ENCODE measurements at regions not wholly inside any gene's neighbourhood (a gene's known extent, or its start where the extent isn't known, plus 50 kb on each side); places are given as distances from the start of the nearest gene placed in this dataset.

- ATAC-seq (no peak), DNase-seq (ENCODE audit: low spot score) (no peak)
- TF ChIP-seq ATF1 (CRISPR knock-in tag; IDR thresholded peaks at IDR 0.05), result no peak
- TF ChIP-seq, protein P1, sequence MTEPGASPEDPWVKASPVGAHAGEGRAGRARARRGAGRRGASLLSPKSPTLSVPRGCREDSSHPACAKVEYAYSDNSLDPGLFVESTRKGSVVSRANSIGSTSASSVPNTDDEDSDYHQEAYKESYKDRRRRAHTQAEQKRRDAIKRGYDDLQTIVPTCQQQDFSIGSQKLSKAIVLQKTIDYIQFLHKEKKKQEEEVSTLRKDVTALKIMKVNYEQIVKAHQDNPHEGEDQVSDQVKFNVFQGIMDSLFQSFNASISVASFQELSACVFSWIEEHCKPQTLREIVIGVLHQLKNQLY (CRISPR knock-in tag; IDR thresholded peaks at IDR 0.05), result no peak
- TF ChIP-seq ELF4 (CRISPR knock-in tag; IDR thresholded peaks at IDR 0.05; ENCODE audit: low read depth), result no peak
- no peak for TF ChIP-seq CREB1 (CRISPR knock-in tag; IDR thresholded peaks at IDR 0.05)
- TF ChIP-seq SMAD3 (CRISPR knock-in tag; IDR thresholded peaks at IDR 0.05; ENCODE audit: borderline replicate concordance), result no peak
- TF ChIP-seq SP1 (CRISPR knock-in tag; conservative IDR thresholded peaks at IDR 0.05), result no peak
- no peak overlapping the region for H3K27ac Mint-ChIP-seq
- H3K4me3 Mint-ChIP-seq, result no peak overlapping the region
- ChIA-PET POLR2A (no interaction called here), CTCF (no interaction called here)
- H3K27me3 Mint-ChIP-seq (ENCODE audit: low read depth), result peaks cover 8% of the 10 kb centered on the region; the same call in 1 of the 2 replicates
- peaks cover 13% of the 10 kb centered on the region for H3K36me3 Mint-ChIP-seq
- peaks cover 25% of the 10 kb centered on the region for H3K9me3 Mint-ChIP-seq
- H3K4me1 Mint-ChIP-seq, result no peaks in the 10 kb centered on the region
These were observed 195.0 kb downstream of the MTERF1 start for GRCh38 chr7:91685544-91685943.

- no peak for DNase-seq (ENCODE audit: low spot score)
- TF ChIP-seq GTF2I (CRISPR knock-in tag; conservative IDR thresholded peaks at IDR 0.05) (no peak), CBFB (CRISPR knock-in tag; IDR thresholded peaks at IDR 0.05; ENCODE audit: low read depth) (no peak), STAT6 (CRISPR knock-in tag; conservative IDR thresholded peaks at IDR 0.05; ENCODE audit: low read depth) (no peak), ZNF263 (CRISPR knock-in tag; IDR thresholded peaks at IDR 0.05; ENCODE audit: low read depth) (no peak)
- Mint-ChIP-seq H3K9me3 (no peaks in the 10 kb centered on the region), H3K4me1 (peaks cover 23% of the 10 kb centered on the region), H3K27ac (no peak overlapping the region), H3K4me3 (no peak overlapping the region), H3K27me3 (ENCODE audit: low read depth) (0 out of 2 replicates have a peak, but pooled peaks cover 8% of the 10 kb centered on the region), H3K36me3 (no peaks in the 10 kb centered on the region)
- ChIA-PET CTCF (no interaction called here), POLR2A (no interaction called here)
- ATAC-seq, result no peak
These were observed 189.9 kb downstream of the MTERF1 start for GRCh38 chr7:91690541-91691070.

DNA sequence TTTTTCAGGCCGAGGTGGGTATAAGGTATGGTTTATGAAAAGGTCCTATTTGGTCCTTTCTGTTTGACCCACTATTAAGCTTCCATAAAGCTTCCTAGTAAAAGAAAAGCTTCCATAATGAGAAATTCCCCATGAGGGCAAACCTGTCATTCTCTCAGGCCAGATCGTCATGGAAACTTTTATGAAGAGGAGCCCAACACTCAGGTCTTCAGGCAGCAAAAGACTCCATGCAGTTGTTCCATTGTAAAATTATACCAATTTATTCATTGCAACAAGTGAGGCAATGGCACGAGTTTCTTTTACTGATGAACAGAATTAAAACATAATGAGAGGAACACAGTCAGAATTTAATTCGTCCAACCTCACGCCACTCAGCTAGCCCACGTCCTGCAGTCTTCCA, 188.6 kb downstream of the MTERF1 start:
- Mint-ChIP-seq H3K4me3 (no peak overlapping the region), H3K36me3 (no peaks in the 10 kb centered on the region), H3K4me1 (peaks cover 23% of the 10 kb centered on the region), H3K27me3 (ENCODE audit: low read depth) (0 out of 2 replicates have a peak, but pooled peaks cover 5% of the 10 kb centered on the region), H3K9me3 (no peaks in the 10 kb centered on the region), H3K27ac (no peak overlapping the region)
- CTCF ChIA-PET, result interaction anchor here (0.6 kb wide), 1 partner anchor 1498 kb away, joined by 4 read pairs; no protein-coding TSS in a partner anchor
- DNase-seq (ENCODE audit: low spot score) (no peak), ATAC-seq (no peak)
- POLR2A ChIA-PET, result no interaction called here
- no peak for TF ChIP-seq JUN (CRISPR knock-in tag; IDR thresholded peaks at IDR 0.05)
- TF ChIP-seq, protein P2, sequence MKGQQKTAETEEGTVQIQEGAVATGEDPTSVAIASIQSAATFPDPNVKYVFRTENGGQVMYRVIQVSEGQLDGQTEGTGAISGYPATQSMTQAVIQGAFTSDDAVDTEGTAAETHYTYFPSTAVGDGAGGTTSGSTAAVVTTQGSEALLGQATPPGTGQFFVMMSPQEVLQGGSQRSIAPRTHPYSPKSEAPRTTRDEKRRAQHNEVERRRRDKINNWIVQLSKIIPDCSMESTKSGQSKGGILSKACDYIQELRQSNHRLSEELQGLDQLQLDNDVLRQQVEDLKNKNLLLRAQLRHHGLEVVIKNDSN (CRISPR knock-in tag; IDR thresholded peaks at IDR 0.05), result no peak
- no peak for TF ChIP-seq MAX (CRISPR knock-in tag; IDR thresholded peaks at IDR 0.05)
- TF ChIP-seq GRHL2 (CRISPR knock-in tag; IDR thresholded peaks at IDR 0.05; ENCODE audit: insufficient replicate concordance, severe bottlenecking), result no peak

DNA sequence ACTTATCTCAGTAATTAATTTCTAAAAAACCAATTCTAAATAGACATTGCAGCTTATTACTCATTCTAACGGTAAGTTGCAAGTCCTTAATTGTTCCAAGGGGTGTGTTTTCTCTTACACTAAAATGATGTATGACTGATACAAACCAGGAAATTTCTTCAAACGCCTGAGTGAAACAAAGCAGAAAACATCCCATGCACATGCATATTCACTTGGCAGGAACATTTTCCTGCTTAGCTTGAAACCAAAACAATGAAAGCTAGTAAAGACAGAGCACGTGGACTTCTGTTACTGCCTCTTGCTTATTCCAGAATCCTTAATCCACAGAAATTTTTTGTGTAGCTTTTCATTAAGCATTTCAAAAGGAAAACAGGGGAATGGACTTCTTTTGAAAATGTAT, 187.7 kb downstream of the MTERF1 start:
- Mint-ChIP-seq H3K36me3 (no peaks in the 10 kb centered on the region), H3K27me3 (ENCODE audit: low read depth) (0 out of 2 replicates have a peak, but pooled peaks cover 4% of the 10 kb centered on the region), H3K4me3 (no peak overlapping the region), H3K4me1 (peaks cover 23% of the 10 kb centered on the region), H3K9me3 (no peaks in the 10 kb centered on the region), H3K27ac (no peak overlapping the region)
- DNase-seq (ENCODE audit: low spot score) (no peak), ATAC-seq (no peak)
- POLR2A ChIA-PET, result no interaction called here
- CTCF ChIA-PET, result no interaction called here
- no peak for TF ChIP-seq STAT6 (CRISPR knock-in tag; conservative IDR thresholded peaks at IDR 0.05; ENCODE audit: low read depth)
- no peak for TF ChIP-seq ESRRA (CRISPR knock-in tag; IDR thresholded peaks at IDR 0.05; ENCODE audit: borderline replicate concordance)
- TF ChIP-seq CREB1 (CRISPR knock-in tag; IDR thresholded peaks at IDR 0.05), result no peak
- TF ChIP-seq RORB (CRISPR knock-in tag; IDR thresholded peaks at IDR 0.05), result no peak
- TF ChIP-seq SP1 (CRISPR knock-in tag; conservative IDR thresholded peaks at IDR 0.05), result no peak
- no peak for TF ChIP-seq PRRX2 (CRISPR knock-in tag; IDR thresholded peaks at IDR 0.05)
- TF ChIP-seq TP53 (CRISPR knock-in tag; IDR thresholded peaks at IDR 0.05), result no peak
- no peak for TF ChIP-seq E2F4 (CRISPR knock-in tag; IDR thresholded peaks at IDR 0.05; ENCODE audit: borderline replicate concordance, low read depth)
